Omental fat pad (tissue), 3 donors: ENCODE measurements at regions not wholly inside any gene's neighbourhood (a gene's known extent, or its start where the extent isn't known, plus 50 kb on each side); places are given as distances from the start of the nearest gene placed in this dataset.

ENCODE experiments used
- ATAC-seq: fragments of 150-250 bp; one replicate; pipeline ENCODE4 v1.9.1; 2016; ENCODE audit warnings: mild to moderate bottlenecking, moderate library complexity; ENCODE audit not compliant: low FRiP score
- DNase-seq: peaks from one replicate; pipeline ENCODE4 v3.0.0-alpha.2; 2019; ENCODE audit warnings: low spot score
- TF ChIP-seq, protein P1 (sequence below), 3 donors: fragments of 450-650 bp; IDR thresholded peaks; one replicate each; pipeline ENCODE4 v1.5.1; 2016 to 2017; ENCODE audit warnings: antibody characterized with exemption in 3 of 3, mild to moderate bottlenecking in 3 of 3, moderate library complexity in 2 of 3

DNA sequence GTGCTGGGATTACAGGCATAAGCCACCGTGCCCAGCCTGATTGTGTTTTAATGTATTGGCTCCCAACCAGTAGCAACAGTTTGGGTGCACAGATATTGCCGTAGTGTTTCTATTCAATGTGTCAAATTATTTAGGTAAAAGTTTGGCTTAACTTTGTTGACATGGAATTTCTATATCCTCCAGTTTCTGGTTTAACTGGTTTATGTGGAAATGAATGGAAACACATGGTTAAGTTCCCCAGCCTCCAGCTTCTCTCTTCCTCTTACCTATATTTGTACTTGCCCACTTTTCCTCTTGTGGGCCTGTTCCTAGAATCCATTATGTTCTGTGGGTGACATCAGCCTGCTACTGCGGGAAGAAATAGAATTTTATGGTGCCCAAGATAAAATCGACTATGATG lies 53.9 kb upstream of the ESR1 start:
- TF ChIP-seq, protein P1, sequence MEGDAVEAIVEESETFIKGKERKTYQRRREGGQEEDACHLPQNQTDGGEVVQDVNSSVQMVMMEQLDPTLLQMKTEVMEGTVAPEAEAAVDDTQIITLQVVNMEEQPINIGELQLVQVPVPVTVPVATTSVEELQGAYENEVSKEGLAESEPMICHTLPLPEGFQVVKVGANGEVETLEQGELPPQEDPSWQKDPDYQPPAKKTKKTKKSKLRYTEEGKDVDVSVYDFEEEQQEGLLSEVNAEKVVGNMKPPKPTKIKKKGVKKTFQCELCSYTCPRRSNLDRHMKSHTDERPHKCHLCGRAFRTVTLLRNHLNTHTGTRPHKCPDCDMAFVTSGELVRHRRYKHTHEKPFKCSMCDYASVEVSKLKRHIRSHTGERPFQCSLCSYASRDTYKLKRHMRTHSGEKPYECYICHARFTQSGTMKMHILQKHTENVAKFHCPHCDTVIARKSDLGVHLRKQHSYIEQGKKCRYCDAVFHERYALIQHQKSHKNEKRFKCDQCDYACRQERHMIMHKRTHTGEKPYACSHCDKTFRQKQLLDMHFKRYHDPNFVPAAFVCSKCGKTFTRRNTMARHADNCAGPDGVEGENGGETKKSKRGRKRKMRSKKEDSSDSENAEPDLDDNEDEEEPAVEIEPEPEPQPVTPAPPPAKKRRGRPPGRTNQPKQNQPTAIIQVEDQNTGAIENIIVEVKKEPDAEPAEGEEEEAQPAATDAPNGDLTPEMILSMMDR (IDR thresholded peaks at IDR 0.05) = no peak
- ATAC-seq = no peak
- no peak for DNase-seq

DNA sequence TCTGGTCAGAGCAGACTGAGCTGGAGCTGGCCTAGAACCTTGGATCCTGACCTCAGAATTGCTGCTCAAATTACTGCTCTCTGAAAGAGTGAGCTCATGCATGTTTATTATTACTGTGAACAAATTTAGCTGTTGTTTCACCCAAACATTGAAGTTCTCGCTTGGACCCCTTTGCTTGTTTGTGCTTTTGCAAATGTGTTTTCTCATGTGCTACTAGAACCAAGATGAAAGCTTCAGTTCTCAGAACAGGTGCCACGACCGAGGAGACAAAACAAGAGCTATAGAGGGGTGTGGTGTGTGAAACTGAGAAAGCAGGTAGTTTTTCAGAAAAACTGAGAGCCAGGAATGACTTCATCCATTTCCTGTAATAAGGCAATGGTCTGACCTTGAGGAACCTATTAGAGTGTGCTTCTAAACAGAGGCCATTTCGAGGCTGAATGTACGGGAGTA lies 50.0 kb upstream of the ESR1 start:
- TF ChIP-seq, protein P1 (IDR thresholded peaks at IDR 0.05) = no peak
- no peak for ATAC-seq

More for the DNA sequence above, 50.0 kb upstream of the ESR1 start:
- DNase-seq = no peak
